Pancreas (tissue), 10 donors: ENCODE measurements at regions not wholly inside any gene's neighbourhood (a gene's known extent, or its start where the extent isn't known, plus 50 kb on each side); places are given as distances from the start of the nearest gene placed in this dataset.

Experiments
- ATAC-seq, 4 donors: fragments of 200-7000 bp; cut with Tn5 transposase; one replicate each; pipeline versions ENCODE4 v1.8.0 to v1.9.1; 2020; ENCODE audit warnings: mild to moderate bottlenecking in 4 of 4, moderate library complexity in 4 of 4
- DNase-seq, 6 donors: peaks; one replicate each; pipeline ENCODE4 v3.0.0-alpha.2; 2020
- FAIRE-seq: peaks from 2 replicates; lab custom pipeline; 2012; peaks lifted over from hg19 to GRCh38; lab: Jason Lieb, UNC
- H3K27ac ChIP-seq, 4 donors: fragments of 200-600 bp; sonication (generic); 1 replicate in 3 of 4; 2 replicates in 1 of 4; pipeline versions ENCODE4 v1.5.0 to v1.8.0; 2020
- H3K27me3 ChIP-seq, 4 donors: fragments of 200-600 bp; one replicate each; pipeline ENCODE4 v1.8.0; 2021
- H3K36me3 ChIP-seq, 3 donors: fragments of 200-600 bp; sonication (generic) in 1 of 3; one replicate each; pipeline versions ENCODE4 v1.5.0 to v1.8.0; 2020 to 2021
- H3K4me1 ChIP-seq, 3 donors: fragments of 200-600 bp; one replicate each; pipeline ENCODE4 v1.8.0; 2021
- H3K4me3 ChIP-seq, 4 donors: fragments of 200-600 bp; sonication (generic) in 2 of 4; one replicate each; pipeline versions ENCODE4 v1.5.0 to v1.8.0; 2020 to 2021
- H3K9me3 ChIP-seq, 4 donors: fragments of 200-600 bp; one replicate each; pipeline ENCODE4 v1.8.0; 2021
- WGBS, 2 donors: extraction: QIAGEN DNeasy Blood & Tissue Kit; methylation state at CpG; one replicate each; pipeline ENCODE4 v1.1.7; 2013; 5-methylcytosine and 5-hydroxymethylcytosine counted together
- intact Hi-C, 3 donors: fragments of 100-400 bp; cut with DNase I; formaldehyde crosslinking; loops; one replicate each; pipeline versions ENCODE4 v1.11.1 to v1.14.2; 2022
- TF ChIP-seq, protein P1 (sequence below), 4 donors: fragments of 200-600 bp; sonication (generic) in 3 of 4; IDR thresholded peaks; one replicate each; pipeline versions ENCODE4 v1.5.0 to v1.8.0; 2021; ENCODE audit warnings: antibody characterized with exemption in 4 of 4
- donor health status: healthy with polysubstance abuse.
- donor health status: DM: no; HTN: no; CAD: no; lungs with moderate emphysema.
- donor health status: DM: no; HTN: no; CAD: no.
- donor health status: control.
- donor health status: control.
- donor health status: Bipolar disorder and iron deficiency.
- donor health status: DM: yes; HTN: yes; CAD: no.
- donor health status: DM: no; HTN: no; CAD: no.
- donor health status: DM: no; HTN: no; CAD: no.
- donor health status: DM: yes; HTN: yes; CAD: no.

DNA sequence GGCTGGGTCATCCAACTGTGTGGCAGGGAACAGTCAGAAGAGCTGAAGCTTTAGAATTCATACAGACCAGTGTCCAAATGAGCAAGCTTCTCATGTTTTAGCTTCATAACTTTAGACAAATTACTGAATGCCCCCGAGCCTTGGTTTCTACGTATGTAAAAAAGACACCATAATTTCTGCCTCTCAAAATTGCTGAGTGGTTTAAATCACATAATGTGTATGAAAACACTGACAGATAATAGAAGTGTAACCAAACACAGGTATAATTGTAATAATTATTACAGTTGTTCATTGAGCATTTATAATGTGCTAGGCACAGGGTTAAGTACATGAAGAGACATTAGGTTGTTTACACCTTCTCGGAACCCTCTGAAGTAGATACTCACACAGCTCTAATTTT lies 207.2 kb downstream of the IGSF11 start:
- H3K36me3 ChIP-seq, result no peaks in the 10 kb centered on the region
- TF ChIP-seq, protein P1, sequence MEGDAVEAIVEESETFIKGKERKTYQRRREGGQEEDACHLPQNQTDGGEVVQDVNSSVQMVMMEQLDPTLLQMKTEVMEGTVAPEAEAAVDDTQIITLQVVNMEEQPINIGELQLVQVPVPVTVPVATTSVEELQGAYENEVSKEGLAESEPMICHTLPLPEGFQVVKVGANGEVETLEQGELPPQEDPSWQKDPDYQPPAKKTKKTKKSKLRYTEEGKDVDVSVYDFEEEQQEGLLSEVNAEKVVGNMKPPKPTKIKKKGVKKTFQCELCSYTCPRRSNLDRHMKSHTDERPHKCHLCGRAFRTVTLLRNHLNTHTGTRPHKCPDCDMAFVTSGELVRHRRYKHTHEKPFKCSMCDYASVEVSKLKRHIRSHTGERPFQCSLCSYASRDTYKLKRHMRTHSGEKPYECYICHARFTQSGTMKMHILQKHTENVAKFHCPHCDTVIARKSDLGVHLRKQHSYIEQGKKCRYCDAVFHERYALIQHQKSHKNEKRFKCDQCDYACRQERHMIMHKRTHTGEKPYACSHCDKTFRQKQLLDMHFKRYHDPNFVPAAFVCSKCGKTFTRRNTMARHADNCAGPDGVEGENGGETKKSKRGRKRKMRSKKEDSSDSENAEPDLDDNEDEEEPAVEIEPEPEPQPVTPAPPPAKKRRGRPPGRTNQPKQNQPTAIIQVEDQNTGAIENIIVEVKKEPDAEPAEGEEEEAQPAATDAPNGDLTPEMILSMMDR (IDR thresholded peaks at IDR 0.05), result no peak
- no peaks in the 10 kb centered on the region for H3K27me3 ChIP-seq
- no peak overlapping the region for H3K27ac ChIP-seq
- intact Hi-C loops, result no loop called here
- no peak for DNase-seq
- no peak for ATAC-seq
- H3K4me1 ChIP-seq, result no peaks in the 10 kb centered on the region
- 88 to 89% methylated on average over 3 of the region's 3 CpGs for WGBS, 2 donors
- FAIRE-seq, result no peak
- no peak overlapping the region for H3K4me3 ChIP-seq
- H3K9me3 ChIP-seq, result no peaks in the 10 kb centered on the region

DNA sequence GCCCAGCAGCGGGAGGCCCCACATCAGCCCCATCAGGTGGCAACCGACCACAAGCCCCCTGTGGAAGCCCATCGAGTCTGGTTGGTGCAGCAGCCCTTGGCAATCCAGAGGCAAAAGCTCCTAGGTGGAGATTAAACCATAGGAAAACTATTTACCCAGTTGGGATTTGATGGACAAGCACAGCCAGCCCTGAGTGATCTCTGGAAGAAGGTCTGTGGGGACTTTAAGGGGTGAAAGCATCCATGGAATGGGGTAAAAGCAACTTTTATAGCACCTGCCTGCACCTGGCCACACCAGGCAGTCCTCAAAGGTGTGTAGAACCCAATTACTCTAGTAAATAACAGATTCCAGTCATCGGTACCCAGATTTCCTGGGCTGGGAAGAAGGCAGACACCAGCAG lies 206.3 kb downstream of the IGSF11 start:
- H3K9me3 ChIP-seq, result no peaks in the 10 kb centered on the region
- H3K4me3 ChIP-seq, result no peak overlapping the region
- WGBS, 2 donors, result 76 to 77% methylated on average over 4 of the region's 4 CpGs
- H3K36me3 ChIP-seq, result no peaks in the 10 kb centered on the region
- H3K27me3 ChIP-seq, result no peaks in the 10 kb centered on the region
- ATAC-seq (no peak), DNase-seq (no peak), FAIRE-seq (no peak)
- H3K4me1 ChIP-seq, result no peaks in the 10 kb centered on the region
- no peak overlapping the region for H3K27ac ChIP-seq
- intact Hi-C loops, result no loop called here
- TF ChIP-seq, protein P1 (IDR thresholded peaks at IDR 0.05), result no peak

DNA sequence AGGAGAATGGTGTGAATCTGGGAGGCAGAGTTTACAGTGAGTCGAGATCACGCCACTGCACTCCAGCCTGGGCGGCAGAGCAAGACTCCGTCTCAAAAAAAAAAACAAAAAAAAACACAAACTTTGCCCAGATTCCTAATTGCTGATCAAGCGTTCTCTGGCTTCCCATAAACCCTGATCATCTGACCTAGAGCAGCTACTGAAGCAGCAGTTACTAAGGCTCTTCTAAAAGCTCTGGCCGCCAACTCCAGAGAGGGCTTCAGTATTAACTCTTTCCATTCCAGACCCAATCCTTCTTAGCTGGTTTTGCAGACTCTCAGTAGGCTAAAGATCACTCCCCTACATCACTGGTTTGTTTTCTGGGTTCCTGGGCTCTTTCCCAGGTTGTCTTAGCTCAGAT lies 201.6 kb downstream of the IGSF11 start:
- no peak for FAIRE-seq

DNA sequence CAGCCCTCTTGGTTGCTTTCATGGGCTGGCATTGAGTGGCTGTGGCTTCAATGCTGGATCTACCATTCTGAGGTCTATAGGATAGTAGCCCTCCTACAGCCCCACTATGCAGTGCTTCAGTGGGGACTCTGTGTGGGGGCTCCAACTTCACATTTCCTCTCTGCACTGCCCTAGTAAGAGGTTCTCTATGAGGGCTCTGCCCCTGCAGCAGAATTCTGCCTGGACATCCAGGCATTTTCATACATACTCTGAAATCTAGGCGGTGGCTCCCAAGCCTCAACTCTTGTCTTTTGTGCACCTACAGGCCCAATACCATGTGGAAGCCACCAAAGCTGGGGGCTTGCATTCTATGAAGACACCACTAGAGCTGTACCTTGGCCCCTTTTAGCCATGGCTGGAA lies 195.8 kb downstream of the IGSF11 start:
- FAIRE-seq (no peak), DNase-seq (no peak), ATAC-seq (no peak)
- no peaks in the 10 kb centered on the region for H3K4me1 ChIP-seq
- WGBS, 2 donors, result 43 to 94% methylated on average over 1 of the region's 1 CpG
- H3K4me3 ChIP-seq, result no peak overlapping the region
- intact Hi-C loops, result no loop called here
- TF ChIP-seq, protein P1 (IDR thresholded peaks at IDR 0.05), result no peak
- no peak overlapping the region for H3K27ac ChIP-seq
- no peaks in the 10 kb centered on the region for H3K27me3 ChIP-seq
- H3K36me3 ChIP-seq, result no peaks in the 10 kb centered on the region
- H3K9me3 ChIP-seq, result no peaks in the 10 kb centered on the region

More for the DNA sequence above, 201.6 kb downstream of the IGSF11 start:
- DNase-seq, result no peak
- H3K4me1 ChIP-seq, result no peaks in the 10 kb centered on the region
- H3K27ac ChIP-seq, result no peak overlapping the region
- no peaks in the 10 kb centered on the region for H3K36me3 ChIP-seq
- ATAC-seq, result no peak
- H3K9me3 ChIP-seq, result no peaks in the 10 kb centered on the region
- 35 to 40% methylated on average over 6 of the region's 6 CpGs for WGBS, 2 donors
- no peaks in the 10 kb centered on the region for H3K27me3 ChIP-seq
- TF ChIP-seq, protein P1 (IDR thresholded peaks at IDR 0.05), result no peak
- intact Hi-C loops, result no loop called here
- H3K4me3 ChIP-seq, result no peak overlapping the region

DNA sequence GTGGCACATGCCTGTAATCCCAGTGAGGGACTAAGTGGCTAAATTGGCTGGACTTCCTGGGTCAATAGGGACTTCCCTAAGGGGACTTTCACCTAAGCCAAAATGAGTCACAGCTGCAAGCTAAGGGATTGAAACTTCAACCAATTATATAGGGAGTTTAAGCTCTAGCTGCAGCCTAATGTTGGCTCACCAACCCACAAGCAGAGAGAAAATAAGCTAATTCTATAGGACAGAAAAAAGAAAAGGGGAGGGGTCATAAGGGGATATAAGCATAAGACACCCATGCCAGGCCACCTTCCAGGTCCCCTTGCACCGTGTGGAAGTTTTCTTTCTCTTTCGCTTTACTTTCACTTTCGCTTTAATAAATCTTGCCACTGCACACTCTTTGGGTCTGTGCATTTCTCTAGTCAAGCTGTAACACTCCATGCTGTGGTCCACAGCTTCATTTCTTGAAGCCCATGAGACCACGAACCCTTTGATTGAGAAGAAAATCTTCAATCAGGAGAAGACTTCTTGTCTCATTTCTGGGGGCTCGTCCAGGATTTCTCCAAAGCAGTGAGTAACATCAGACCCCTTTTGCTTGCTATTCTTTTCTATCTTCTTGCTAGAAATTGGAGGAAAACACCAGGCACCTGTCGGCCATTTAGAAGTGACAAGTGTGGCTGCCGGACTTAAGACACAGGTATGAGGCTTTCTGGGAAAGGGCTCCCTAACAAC lies 192.3 kb downstream of the IGSF11 start:
- DNase-seq (no peak), ATAC-seq (no peak), FAIRE-seq (no peak)
- H3K9me3 ChIP-seq, result no peaks in the 10 kb centered on the region
- no peaks in the 10 kb centered on the region for H3K36me3 ChIP-seq
- intact Hi-C loops, result no loop called here
- no peak overlapping the region for H3K27ac ChIP-seq
- WGBS, 2 donors, result 86 to 93% methylated on average over 7 of the region's 7 CpGs
- no peak overlapping the region for H3K4me3 ChIP-seq
- TF ChIP-seq, protein P1 (IDR thresholded peaks at IDR 0.05), result no peak
- no peaks in the 10 kb centered on the region for H3K27me3 ChIP-seq
- H3K4me1 ChIP-seq, result no peaks in the 10 kb centered on the region
